ENCODE measurements at regions not wholly inside any gene's neighbourhood (a gene's known extent, or its start where the extent isn't known, plus 50 kb on each side); places are given as distances from the start of the nearest gene placed in this dataset.

- Histone ChIP-seq H3K4ac (ENCODE audit: low read depth, low read length) (no peak overlapping the region), H2BK12ac (ENCODE audit: insufficient read length, low read depth, low read length) (no peak overlapping the region), H4K5ac (ENCODE audit: insufficient read length, low read depth, low read length) (no peak overlapping the region), H2AFZ (ENCODE audit: low read length) (no peak overlapping the region), H3K23ac (ENCODE audit: insufficient read length, low read depth, low read length) (no peak overlapping the region), H3K23me2 (ENCODE audit: insufficient read length, low read depth, low read length, poor library complexity, severe bottlenecking) (no peaks in the 10 kb centered on the region), H3K14ac (ENCODE audit: insufficient read depth, low read length) (no peak overlapping the region), H2BK5ac (ENCODE audit: insufficient read length, low read length) (no peak overlapping the region), H3K4me2 (ENCODE audit: insufficient read depth, insufficient read length, low read length) (no peak overlapping the region), H2AK5ac (ENCODE audit: insufficient read length, low read length) (no peak overlapping the region), H3K56ac (ENCODE audit: insufficient read length, low read depth, low read length) (no peak overlapping the region), H4K20me1 (ENCODE audit: control insufficient read depth, insufficient read depth, insufficient read length) (no peaks in the 10 kb centered on the region), H3K4me1 (ENCODE audit: insufficient read depth, low read length) (no peaks in the 10 kb centered on the region), H3K27ac (ENCODE audit: insufficient read length, low read depth, low read length) (no peak overlapping the region), H3K27me3 (ENCODE audit: insufficient read depth, low read length) (no peaks in the 10 kb centered on the region), H3K18ac (ENCODE audit: insufficient read length, low read depth, low read length) (no peak overlapping the region), H3T11ph (ENCODE audit: low read length) (no peak overlapping the region), H4K91ac (ENCODE audit: insufficient read length, low read depth, low read length) (no peak overlapping the region), H2BK20ac (ENCODE audit: low read depth, low read length, poor library complexity, severe bottlenecking) (no peak overlapping the region), H4K8ac (replicated peaks; ENCODE audit: insufficient read length, low read depth, low read length) (no peak overlapping the region), H3K9ac (ENCODE audit: extremely low read depth, insufficient read length, low read length) (no peak overlapping the region), H2BK15ac (ENCODE audit: low read depth, low read length) (no peak overlapping the region), H3K9me3 (ENCODE audit: control insufficient read depth, low read depth, low read length) (no peaks in the 10 kb centered on the region), H3K79me1 (ENCODE audit: insufficient read depth, low read depth, low read length, poor library complexity, severe bottlenecking) (no peaks in the 10 kb centered on the region), H3K79me2 (ENCODE audit: insufficient read depth, low read length) (no peaks in the 10 kb centered on the region), H2BK120ac (ENCODE audit: low read depth, low read length, poor library complexity, severe bottlenecking) (no peak overlapping the region)
- Mint-ChIP-seq H3K27ac (no peak overlapping the region), H3K4me1 (peaks cover 6 to 10% of the 10 kb centered on the region in 2 experiments), H3K9me3 (no peaks in the 10 kb centered on the region), H3K36me3 (ENCODE audit: insufficient read depth in 1 of 3, low read depth in 3 of 3) (no peaks in the 10 kb centered on the region), H3K4me3 (no peak overlapping the region), H3K27me3 (ENCODE audit: low read depth) (0 out of 2 replicates have a peak, but pooled peaks cover 2% of the 10 kb centered on the region)
- no peak for DNase-seq
- no peak for TF ChIP-seq CTCF (conservative IDR thresholded peaks at IDR 0.05)
- WGBS (ENCODE audit: extremely low coverage, insufficient read length, low lambda C conversion rate): no CpG with 5 or more reads among the region's 3 CpGs
These were observed 107.9 kb upstream of the TRIM2 start for GRCh38 chr4:153096344-153096743.

All from H9 (cell line).